K562 (cell line): ENCODE measurements at regions not wholly inside any gene's neighbourhood (a gene's known extent, or its start where the extent isn't known, plus 50 kb on each side); places are given as distances from the start of the nearest gene placed in this dataset.

Experiments
- ATAC-seq: fragments of 200-7000 bp; cut with Tn5 transposase; 3 replicates; pipeline ENCODE4 v1.9.1; 2020; ENCODE audit warnings: moderate library complexity
- BruUV-seq: library from RNA; stranded (reverse); fragments of 400-500 nt; replicated peaks from 2 replicates; lab custom pipeline; 2021; lab: Mats Ljungman, UMichigan
- CTCF ChIA-PET: fragments of 300-600 bp; formaldehyde crosslinking; extraction: SDS; loops from one replicate; lab custom pipeline; 2021; ENCODE audit warnings: low intra/inter-chr PET ratio; lab: Yijun Ruan, JAX
- POLR2A ChIA-PET: fragments of 300-600, 350-650 bp; sonication (Branson Sonifier 250); formaldehyde crosslinking; extraction: SDS; loops from one replicate; lab custom pipeline; 2021; ENCODE audit warnings: antibody characterized with exemption, inconsistent platforms; lab: Yijun Ruan, JAX
- DNase-seq, 4 experiments: peaks; one replicate each; pipeline versions ENCODE4 v3.0.0 to v3.0.0-alpha.2; 2011 to 2018; ENCODE audit warnings: low spot score in 3 of 4, mixed read lengths in 3 of 4; ENCODE audit errors: extremely low read depth in 1 of 4
- FAIRE-seq: peaks from 2 replicates; lab custom pipeline; 2011; peaks lifted over from hg19 to GRCh38; lab: Jason Lieb, UNC
- H2AFZ ChIP-seq: 2 replicates; pipeline ENCODE4 v1.6.0; 2011; ENCODE audit warnings: low read depth, low read length, control low read depth, inconsistent platforms
- H3K27ac ChIP-seq: fragments of 200-600 bp; 3 replicates; pipeline ENCODE4 v1.8.0; 2011; ENCODE audit warnings: low read depth, mild to moderate bottlenecking, control low read depth, inconsistent platforms, low read length, moderate library complexity, mixed read lengths; ENCODE audit errors: extremely low read depth
- H3K27me3 ChIP-seq, 2 experiments: fragments of 300-600 bp in 1 of 2; 2 replicates in 1 of 2; 3 replicates in 1 of 2; pipeline versions ENCODE4 v1.6.0 to v1.8.0; 2011; ENCODE audit warnings: inconsistent platforms in 2 of 2, low read length in 2 of 2, mild to moderate bottlenecking in 1 of 2, mixed read lengths in 1 of 2, moderate library complexity in 1 of 2; ENCODE audit not compliant: control insufficient read depth in 2 of 2, insufficient read depth in 2 of 2
- H3K36me3 ChIP-seq: fragments of 300-600 bp; 3 replicates; pipeline ENCODE4 v1.8.0; 2011; ENCODE audit warnings: mild to moderate bottlenecking, low read length, inconsistent platforms; ENCODE audit not compliant: control insufficient read depth, insufficient read depth
- H3K4me1 ChIP-seq, 2 experiments: fragments of 200-600 bp in 1 of 2; replicated peaks in 1 of 2; 2 replicates in 1 of 2; 3 replicates in 1 of 2; pipeline versions ENCODE4 v1.5.1 to v1.8.0; 2011; ENCODE audit warnings: inconsistent platforms in 2 of 2, low read length in 2 of 2, mild to moderate bottlenecking in 1 of 2, mixed read lengths in 1 of 2, moderate library complexity in 1 of 2; ENCODE audit not compliant: control insufficient read depth in 2 of 2, insufficient read depth in 2 of 2
- H3K4me2 ChIP-seq: 2 replicates; pipeline ENCODE4 v1.6.1; 2011; ENCODE audit warnings: low read length, control low read depth, inconsistent platforms, mixed read lengths; ENCODE audit not compliant: insufficient read depth
- H3K4me3 ChIP-seq: fragments of 200-600 bp; sonication (generic), shearing (Covaris generic); 2 replicates; pipeline ENCODE4 v1.5.1; 2016; ENCODE audit warnings: control low read depth, inconsistent platforms
- H3K79me2 ChIP-seq: fragments of 200-600 bp; 3 replicates; pipeline ENCODE4 v1.8.0; 2011; ENCODE audit warnings: low read length, inconsistent platforms; ENCODE audit not compliant: control insufficient read depth, insufficient read depth
- H3K9ac ChIP-seq, 2 experiments: 2 replicates each; pipeline versions ENCODE4 v1.6.0 to v1.6.1; 2011; ENCODE audit warnings: low read depth in 2 of 2, low read length in 2 of 2, control low read depth in 1 of 2, inconsistent platforms in 1 of 2, mild to moderate bottlenecking in 1 of 2, mixed read lengths in 1 of 2; ENCODE audit not compliant: insufficient read depth in 1 of 2
- H3K9me1 ChIP-seq: one replicate; pipeline ENCODE4 v1.6.0; 2011; ENCODE audit warnings: inconsistent platforms, mild to moderate bottlenecking, low read length, moderate library complexity; ENCODE audit not compliant: control insufficient read depth, insufficient read depth
- H3K9me3 ChIP-seq: replicated peaks from 2 replicates; pipeline ENCODE4 v1.5.1; 2011; ENCODE audit warnings: low read depth, low read length, inconsistent platforms; ENCODE audit not compliant: control insufficient read depth, insufficient read depth
- H4K20me1 ChIP-seq: replicated peaks from 2 replicates; pipeline ENCODE4 v1.6.1; 2011; ENCODE audit warnings: low read length, inconsistent platforms, mixed read lengths; ENCODE audit not compliant: control insufficient read depth, insufficient read depth
- ASH1L ChIP-seq: fragments of 450-650 bp; IDR thresholded peaks from 2 replicates; pipeline ENCODE4 v1.6.1; 2018; ENCODE audit warnings: borderline replicate concordance, mild to moderate bottlenecking, low read depth; ENCODE audit not compliant: partially characterized antibody
- FOXO4 ChIP-seq: fragments of 450-650 bp; formaldehyde crosslinking; IDR thresholded peaks from 2 replicates; pipeline ENCODE4 v1.4.0; 2020; ENCODE audit warnings: mild to moderate bottlenecking, moderate library complexity
- HMG20A ChIP-seq: fragments of 450-650 bp; formaldehyde crosslinking; conservative IDR thresholded peaks from 2 replicates; pipeline ENCODE4 v1.4.0; 2020; ENCODE audit warnings: mild to moderate bottlenecking, mixed read lengths
- KAT8 ChIP-seq: fragments of 450-650 bp; IDR thresholded peaks from 2 replicates; pipeline ENCODE4 v1.6.1; 2016; ENCODE audit warnings: low read depth, mild to moderate bottlenecking
- KLF13 ChIP-seq: fragments of 450-650 bp; IDR thresholded peaks from 2 replicates; pipeline ENCODE4 v1.6.1; 2016; ENCODE audit warnings: missing genetic modification characterization, low read depth, mild to moderate bottlenecking, missing compliant biosample characterization, moderate library complexity, borderline replicate concordance
- MCM7 ChIP-seq, 2 experiments: fragments of 450-650 bp; IDR thresholded peaks; 2 replicates each; pipeline ENCODE4 v1.6.1; 2016 to 2018
- MECOM ChIP-seq: fragments of 250-450 bp; sonication (Bioruptor Pico); IDR thresholded peaks from 2 replicates; pipeline ENCODE4 v1.8.0; 2022; ENCODE audit warnings: inconsistent platforms
- NR2F6 ChIP-seq: fragments of 450-650 bp; formaldehyde crosslinking; IDR thresholded peaks from 2 replicates; pipeline ENCODE4 v1.4.0; 2020; ENCODE audit warnings: mild to moderate bottlenecking
- ZC3H4 ChIP-seq: sonication (generic); formaldehyde crosslinking; IDR thresholded peaks from 2 replicates; pipeline ENCODE4 v1.9.0; 2021; ENCODE audit warnings: missing genetic modification reagents, borderline replicate concordance
- ZKSCAN3 ChIP-seq: fragments of 250-450 bp; sonication (Bioruptor Pico); IDR thresholded peaks from 2 replicates; pipeline ENCODE4 v1.4.0; 2020
- ZNF124 ChIP-seq: sonication (generic); formaldehyde crosslinking; IDR thresholded peaks from 2 replicates; pipeline ENCODE4 v1.8.1; 2022; ENCODE audit warnings: missing genetic modification reagents
- ZNF354B ChIP-seq: fragments of 250-450 bp; sonication (Bioruptor Pico); IDR thresholded peaks from 2 replicates; pipeline ENCODE4 v1.4.0; 2020
- ZNF408 ChIP-seq: fragments of 250-450 bp; sonication (Bioruptor Pico); IDR thresholded peaks from 2 replicates; pipeline ENCODE4 v1.4.0; 2020; ENCODE audit warnings: low read depth, mild to moderate bottlenecking, moderate library complexity
- ZNF75A ChIP-seq: fragments of 450-650 bp; formaldehyde crosslinking; IDR thresholded peaks from 2 replicates; pipeline ENCODE4 v1.4.0; 2020; ENCODE audit warnings: mild to moderate bottlenecking
- WGBS: fragments of 100-300 bp; shearing (Covaris generic); methylation state at CpG from one replicate; pipeline ENCODE4 v1.1.6; 2016; ENCODE audit warnings: low coverage, mixed read lengths; ENCODE audit not compliant: insufficient coverage; ENCODE audit errors: missing lambda C conversion rate; 5-methylcytosine and 5-hydroxymethylcytosine counted together
- in situ Hi-C: fragments of 300-500 bp; cut with MboI; formaldehyde crosslinking; loops from 4 replicates; pipeline ENCODE4 v1.15.0; 2018; ENCODE audit warnings: inconsistent platforms, mixed read lengths
- intact Hi-C: fragments of 100-400 bp; cut with micrococcal nuclease; formaldehyde crosslinking; loops from 2 replicates; pipeline ENCODE4 v1.14.2; 2022
- TF ChIP-seq, protein P1 (sequence below): fragments of 450-650 bp; IDR thresholded peaks from 2 replicates; pipeline ENCODE4 v1.7.0; 2016; ENCODE audit warnings: borderline replicate concordance

DNA sequence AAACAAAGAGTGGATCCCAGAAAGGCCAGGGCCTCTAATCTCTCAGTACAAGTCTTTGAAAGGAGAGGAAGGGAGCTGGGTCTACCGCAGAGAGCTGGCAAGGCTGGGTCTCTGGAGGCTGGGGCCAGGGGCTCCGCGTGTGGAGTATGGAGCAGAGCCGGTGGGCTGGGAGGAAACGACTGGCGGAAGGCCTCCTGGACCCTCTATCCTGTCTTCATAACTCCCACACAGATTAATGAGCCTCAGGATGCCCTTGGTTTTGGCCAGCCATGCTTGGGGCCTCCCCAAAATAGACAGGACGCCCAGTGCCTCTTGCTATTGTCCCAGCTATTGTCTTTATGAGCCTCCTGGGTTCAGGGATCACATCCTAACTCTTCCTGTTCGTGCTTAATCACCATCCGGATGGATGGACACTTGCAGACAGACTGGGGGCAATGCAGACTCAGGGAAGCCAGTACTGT is 306.4 kb downstream of the DHX35 start:
- 2% methylated on average over 9 of the region's 9 CpGs for WGBS

More for the DNA sequence above, 306.4 kb downstream of the DHX35 start:
- Histone ChIP-seq H3K9me3 (no peaks in the 10 kb centered on the region), H3K4me3 (no peak overlapping the region), H3K79me2 (no peaks in the 10 kb centered on the region), H3K4me2 (no peak overlapping the region), H3K36me3 (no peaks in the 10 kb centered on the region), H3K9ac (no peak overlapping the region), H3K27me3 (no peaks in the 10 kb centered on the region), H2AFZ (no peak overlapping the region), H3K9me1 (no peaks in the 10 kb centered on the region), H3K4me1 (no peaks in the 10 kb centered on the region; a peak in 1 of 5 replicates), H3K27ac (no peak overlapping the region), H4K20me1 (no peaks in the 10 kb centered on the region; the same call in 1 of the 2 replicates)
- ATAC-seq (no peak), DNase-seq (no peak), FAIRE-seq (no peak)
- no peak for TF ChIP-seq KAT8
- no peak for TF ChIP-seq ZNF354B (CRISPR knock-in tag)
- TF ChIP-seq, protein P1, sequence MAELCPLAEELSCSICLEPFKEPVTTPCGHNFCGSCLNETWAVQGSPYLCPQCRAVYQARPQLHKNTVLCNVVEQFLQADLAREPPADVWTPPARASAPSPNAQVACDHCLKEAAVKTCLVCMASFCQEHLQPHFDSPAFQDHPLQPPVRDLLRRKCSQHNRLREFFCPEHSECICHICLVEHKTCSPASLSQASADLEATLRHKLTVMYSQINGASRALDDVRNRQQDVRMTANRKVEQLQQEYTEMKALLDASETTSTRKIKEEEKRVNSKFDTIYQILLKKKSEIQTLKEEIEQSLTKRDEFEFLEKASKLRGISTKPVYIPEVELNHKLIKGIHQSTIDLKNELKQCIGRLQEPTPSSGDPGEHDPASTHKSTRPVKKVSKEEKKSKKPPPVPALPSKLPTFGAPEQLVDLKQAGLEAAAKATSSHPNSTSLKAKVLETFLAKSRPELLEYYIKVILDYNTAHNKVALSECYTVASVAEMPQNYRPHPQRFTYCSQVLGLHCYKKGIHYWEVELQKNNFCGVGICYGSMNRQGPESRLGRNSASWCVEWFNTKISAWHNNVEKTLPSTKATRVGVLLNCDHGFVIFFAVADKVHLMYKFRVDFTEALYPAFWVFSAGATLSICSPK: no peak
- no peak for TF ChIP-seq ASH1L
- no peak for TF ChIP-seq ZKSCAN3 (CRISPR knock-in tag)
- TF ChIP-seq FOXO4 (CRISPR knock-in tag): no peak
- no peak for TF ChIP-seq ZNF75A (CRISPR knock-in tag)
- no peak for TF ChIP-seq HMG20A (CRISPR knock-in tag)
- TF ChIP-seq ZNF124: no peak
- no peak for TF ChIP-seq KLF13
- TF ChIP-seq ZC3H4 (CRISPR knock-in tag): no peak
- TF ChIP-seq NR2F6 (CRISPR knock-in tag): no peak
- no peak for TF ChIP-seq ZNF408 (CRISPR knock-in tag)
- no peak for TF ChIP-seq MCM7 (IDR thresholded peaks at IDR 0.05)
- TF ChIP-seq MECOM (CRISPR knock-in tag): no peak
- in situ Hi-C loops: loop anchor here (25.0 kb wide), 2 partner anchors 1419 to 1669 kb away; partner anchors contain the start of gene MAFB
- ChIA-PET POLR2A (no interaction called here), CTCF (interaction anchor here (1.2 to 1.3 kb wide), 2 partner anchors 8 to 1694 kb away, joined by 3 read pairs; no protein-coding TSS in a partner anchor)
- no TSS peak for BruUV-seq
- intact Hi-C loops: loop anchor here (2.0 to 5.0 kb wide), 3 partner anchors 156 to 1694 kb away; no protein-coding TSS in a partner anchor
